HepG2 (cell line): ENCODE measurements at regions not wholly inside any gene's neighbourhood (a gene's known extent, or its start where the extent isn't known, plus 50 kb on each side); places are given as distances from the start of the nearest gene placed in this dataset.

ENCODE experiments used
- ATAC-seq: fragments of 200-7000 bp; cut with Tn5 transposase; 3 replicates; pipeline ENCODE4 v1.9.1; 2020; ENCODE audit warnings: mild to moderate bottlenecking, moderate library complexity
- BruUV-seq: library from RNA; stranded (reverse); fragments of 400-500 nt; replicated peaks from 2 replicates; lab custom pipeline; 2021; lab: Mats Ljungman, UMichigan
- CTCF ChIA-PET: fragments of 300-600 bp; formaldehyde crosslinking; extraction: SDS; loops from one replicate; lab custom pipeline; 2021; ENCODE audit warnings: low total read pairs, inconsistent platforms, low intra/inter-chr PET ratio; lab: Yijun Ruan, JAX
- POLR2A ChIA-PET: fragments of 350-600 bp; sonication (Branson Sonifier 250); formaldehyde crosslinking; loops from one replicate; lab custom pipeline; 2020; ENCODE audit warnings: antibody characterized with exemption, inconsistent platforms; lab: Yijun Ruan, JAX
- DNase-seq: peaks from one replicate; pipeline ENCODE4 v3.0.0-alpha.2; 2015; ENCODE audit warnings: low spot score
- FAIRE-seq: peaks from 3 replicates; lab custom pipeline; 2011; peaks lifted over from hg19 to GRCh38; lab: Jason Lieb, UNC
- H2AFZ ChIP-seq: one replicate; pipeline ENCODE4 v1.6.1; 2011; ENCODE audit warnings: low read length, inconsistent platforms
- H3K27ac ChIP-seq: fragments of 300-600 bp; 3 replicates; pipeline ENCODE4 v1.8.0; 2011; ENCODE audit warnings: mixed run types, mild to moderate bottlenecking, mixed read lengths, low read length, inconsistent platforms; ENCODE audit not compliant: insufficient read depth; ENCODE audit errors: extremely low read length
- H3K27me3 ChIP-seq, 2 experiments: fragments of 200-600 bp in 1 of 2; 2 replicates in 1 of 2; 3 replicates in 1 of 2; pipeline versions ENCODE4 v1.6.0 to v1.8.0; 2011; ENCODE audit warnings: low read length in 2 of 2, mild to moderate bottlenecking in 2 of 2, moderate library complexity in 2 of 2, inconsistent platforms in 1 of 2; ENCODE audit not compliant: insufficient read depth in 2 of 2, control insufficient read depth in 1 of 2
- H3K36me3 ChIP-seq, 2 experiments: fragments of 200-600 bp in 1 of 2; replicated peaks in 1 of 2; 2 replicates in 1 of 2; 3 replicates in 1 of 2; pipeline versions ENCODE4 v1.5.1 to v1.8.0; 2011; ENCODE audit warnings: low read length in 2 of 2, inconsistent platforms in 1 of 2; ENCODE audit not compliant: insufficient read depth in 2 of 2, control insufficient read depth in 1 of 2
- H3K4me1 ChIP-seq: 2 replicates; pipeline ENCODE4 v1.5.1; 2012; ENCODE audit warnings: low read length, inconsistent platforms; ENCODE audit not compliant: insufficient read depth
- H3K4me2 ChIP-seq: 2 replicates; pipeline ENCODE4 v1.6.0; 2011; ENCODE audit warnings: low read depth, low read length, inconsistent platforms
- H3K4me3 ChIP-seq, 3 experiments: fragments of 200-600 bp in 1 of 3; sonication (generic), shearing (Covaris generic) in 1 of 3; replicated peaks in 1 of 3; 2 replicates each; pipeline ENCODE4 v1.5.1; 2011 to 2016; ENCODE audit warnings: low read length in 3 of 3, inconsistent platforms in 2 of 3, low read depth in 2 of 3, mild to moderate bottlenecking in 2 of 3, control low read depth in 1 of 3, mixed read lengths in 1 of 3; ENCODE audit not compliant: insufficient read depth in 1 of 3
- H3K79me2 ChIP-seq: one replicate; pipeline ENCODE4 v1.6.1; 2011; ENCODE audit warnings: low read length, inconsistent platforms; ENCODE audit not compliant: insufficient read depth
- H3K9ac ChIP-seq: 2 replicates; pipeline ENCODE4 v1.6.0; 2011; ENCODE audit warnings: mild to moderate bottlenecking, low read depth, low read length, inconsistent platforms; ENCODE audit not compliant: insufficient read depth
- H3K9me3 ChIP-seq: 2 replicates; pipeline ENCODE4 v1.5.1; 2012; ENCODE audit warnings: mild to moderate bottlenecking, low read length
- H4K20me1 ChIP-seq: 2 replicates; pipeline ENCODE4 v1.6.0; 2011; ENCODE audit warnings: inconsistent platforms, mild to moderate bottlenecking, low read length, moderate library complexity; ENCODE audit not compliant: insufficient read depth
- AKAP8 ChIP-seq: sonication (generic); formaldehyde crosslinking; IDR thresholded peaks from 2 replicates; pipeline ENCODE4 v1.5.1; 2020; ENCODE audit warnings: mild to moderate bottlenecking, missing genetic modification reagents
- KDM5B ChIP-seq: sonication (generic); formaldehyde crosslinking; IDR thresholded peaks from 2 replicates; pipeline ENCODE4 v1.4.0; 2020; ENCODE audit warnings: missing genetic modification reagents, mild to moderate bottlenecking, borderline replicate concordance
- LCORL ChIP-seq, 2 experiments: fragments of 450-650 bp in 1 of 2; sonication (generic) in 1 of 2; formaldehyde crosslinking in 1 of 2; IDR thresholded peaks; 2 replicates each; pipeline versions ENCODE4 v1.5.0 to v1.6.1; 2017 to 2020; ENCODE audit warnings: antibody characterized with exemption in 1 of 2, missing genetic modification reagents in 1 of 2
- MTA1 ChIP-seq: sonication (generic); formaldehyde crosslinking; IDR thresholded peaks from 2 replicates; pipeline ENCODE4 v1.4.0; 2020; ENCODE audit warnings: missing genetic modification reagents, mild to moderate bottlenecking, borderline replicate concordance
- NFIC ChIP-seq: IDR thresholded peaks from 2 replicates; pipeline ENCODE4 v1.6.1; 2012; ENCODE audit warnings: mild to moderate bottlenecking, low read length, inconsistent platforms
- POLR2A ChIP-seq, 2 experiments: IDR thresholded peaks; 2 replicates each; pipeline ENCODE4 v1.6.1; 2011; ENCODE audit warnings: low read depth in 2 of 2, low read length in 2 of 2, mild to moderate bottlenecking in 1 of 2, moderate library complexity in 1 of 2; ENCODE audit not compliant: insufficient read depth in 1 of 2
- POLR2AphosphoS5 ChIP-seq: IDR thresholded peaks from 2 replicates; pipeline ENCODE4 v1.6.1; 2012; ENCODE audit warnings: low read depth, low read length
- RFX5 ChIP-seq: IDR thresholded peaks from 2 replicates; pipeline ENCODE4 v1.6.1; 2011; ENCODE audit warnings: low read depth, low read length, improper control_type of control experiment
- RXRB ChIP-seq: IDR thresholded peaks from 2 replicates; pipeline ENCODE4 v1.6.1; 2016; ENCODE audit warnings: borderline replicate concordance, missing genetic modification reagents, missing compliant biosample characterization
- SP1 ChIP-seq, 2 experiments: fragments of 450-650 bp in 1 of 2; sonication (generic) in 1 of 2; formaldehyde crosslinking in 1 of 2; IDR thresholded peaks; 2 replicates each; pipeline versions ENCODE4 v1.4.0 to v1.6.1; 2016 to 2020; ENCODE audit warnings: missing genetic modification reagents in 1 of 2
- TBX3 ChIP-seq: fragments of 450-650 bp; IDR thresholded peaks from 2 replicates; pipeline ENCODE4 v1.6.1; 2017; ENCODE audit warnings: antibody characterized with exemption, mild to moderate bottlenecking, inconsistent platforms, borderline replicate concordance
- ZBTB20 ChIP-seq: sonication (generic); formaldehyde crosslinking; IDR thresholded peaks from 2 replicates; pipeline ENCODE4 v1.8.1; 2023; ENCODE audit warnings: missing genetic modification reagents, low read depth, mild to moderate bottlenecking, borderline replicate concordance
- ZBTB37 ChIP-seq: sonication (generic); formaldehyde crosslinking; IDR thresholded peaks from 2 replicates; pipeline ENCODE4 v1.4.0; 2020; ENCODE audit warnings: mild to moderate bottlenecking, missing genetic modification reagents
- ZC3H4 ChIP-seq: sonication (generic); formaldehyde crosslinking; IDR thresholded peaks from 2 replicates; pipeline ENCODE4 v1.4.0; 2020; ENCODE audit warnings: missing genetic modification reagents, borderline replicate concordance
- ZFP41 ChIP-seq: sonication (generic); formaldehyde crosslinking; IDR thresholded peaks from 2 replicates; pipeline ENCODE4 v1.4.0; 2020; ENCODE audit warnings: mild to moderate bottlenecking, missing genetic modification reagents, borderline replicate concordance
- ZNF224 ChIP-seq: sonication (generic); formaldehyde crosslinking; IDR thresholded peaks from 2 replicates; pipeline ENCODE4 v1.5.0; 2020; ENCODE audit warnings: mild to moderate bottlenecking, missing genetic modification reagents
- ZNF432 ChIP-seq: sonication (generic); formaldehyde crosslinking; IDR thresholded peaks from 2 replicates; pipeline ENCODE4 v1.5.0; 2020; ENCODE audit warnings: missing genetic modification reagents, mild to moderate bottlenecking, borderline replicate concordance
- ZNF660 ChIP-seq: sonication (generic); formaldehyde crosslinking; IDR thresholded peaks from 2 replicates; pipeline ENCODE4 v1.5.1; 2020; ENCODE audit warnings: mild to moderate bottlenecking, low read depth, missing genetic modification reagents, borderline replicate concordance
- ZNF747 ChIP-seq: sonication (generic); formaldehyde crosslinking; IDR thresholded peaks from 2 replicates; pipeline ENCODE4 v1.8.1; 2023; ENCODE audit warnings: missing genetic modification reagents, mild to moderate bottlenecking, borderline replicate concordance
- in situ Hi-C: cut with HindIII; loops from 2 replicates; pipeline ENCODE4 v1.10.0; 2017; ENCODE audit warnings: low pct_unique_long_range_greater_than_20kb; ENCODE audit not compliant: extremely low pct_ligation_motif_present
- intact Hi-C: fragments of 100-400 bp; cut with micrococcal nuclease; formaldehyde crosslinking; loops from one replicate; pipeline ENCODE4 v1.10.0; 2022; ENCODE audit not compliant: unreplicated experiment
- TF ChIP-seq, protein P1 (sequence below): sonication (generic); formaldehyde crosslinking; IDR thresholded peaks from 2 replicates; pipeline ENCODE4 v1.4.0; 2020; ENCODE audit warnings: missing genetic modification reagents

GRCh38 chrX:124488412-124489161 is 142.2 kb downstream of the SH2D1A start (continued):
- no peak for TF ChIP-seq ZC3H4 (CRISPR knock-in tag)
- TF ChIP-seq ZBTB37 = no peak
- no peak for TF ChIP-seq RFX5
- TF ChIP-seq ZNF224 (CRISPR knock-in tag) = no peak
- no peak for TF ChIP-seq ZBTB20 (CRISPR knock-in tag)
- no peak for TF ChIP-seq SP1 (IDR thresholded peaks at IDR 0.05)
- TF ChIP-seq SP1 (CRISPR knock-in tag; IDR thresholded peaks at IDR 0.05) = no peak
- TF ChIP-seq ZNF660 (CRISPR knock-in tag) = no peak
- TF ChIP-seq POLR2AphosphoS5 = no peak
- TF ChIP-seq, all 625 proteins: peak for 0

DNA sequence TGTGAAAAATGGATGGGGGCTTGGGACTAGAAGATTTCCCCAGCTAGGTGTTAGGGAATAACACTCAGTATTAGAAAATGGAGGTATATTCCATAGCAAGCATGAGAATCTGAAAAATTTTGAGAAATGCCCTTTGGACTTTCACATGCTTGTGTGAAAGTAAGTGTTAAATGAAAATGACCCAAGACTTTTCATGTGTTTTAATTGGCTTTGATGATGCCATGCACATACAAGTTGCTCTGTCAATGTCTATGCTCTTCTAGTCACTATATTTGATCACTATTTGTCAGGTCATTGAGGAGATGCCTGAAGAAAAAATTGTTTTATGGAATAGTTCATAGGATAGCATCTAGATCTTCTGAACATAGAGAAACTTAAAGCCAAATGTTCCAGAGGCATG is 147.6 kb downstream of the SH2D1A start:
- BruUV-seq = no TSS peak
- no peak for TF ChIP-seq RXRB (CRISPR knock-in tag)
- TF ChIP-seq POLR2A (IDR thresholded peaks at IDR 0.05; ENCODE audit: insufficient read depth in 1 of 2, low read depth in 2 of 2, low read length in 2 of 2) = no peak
- TF ChIP-seq POLR2AphosphoS5 = no peak
- TF ChIP-seq AKAP8 (CRISPR knock-in tag) = no peak
- TF ChIP-seq, protein P1, sequence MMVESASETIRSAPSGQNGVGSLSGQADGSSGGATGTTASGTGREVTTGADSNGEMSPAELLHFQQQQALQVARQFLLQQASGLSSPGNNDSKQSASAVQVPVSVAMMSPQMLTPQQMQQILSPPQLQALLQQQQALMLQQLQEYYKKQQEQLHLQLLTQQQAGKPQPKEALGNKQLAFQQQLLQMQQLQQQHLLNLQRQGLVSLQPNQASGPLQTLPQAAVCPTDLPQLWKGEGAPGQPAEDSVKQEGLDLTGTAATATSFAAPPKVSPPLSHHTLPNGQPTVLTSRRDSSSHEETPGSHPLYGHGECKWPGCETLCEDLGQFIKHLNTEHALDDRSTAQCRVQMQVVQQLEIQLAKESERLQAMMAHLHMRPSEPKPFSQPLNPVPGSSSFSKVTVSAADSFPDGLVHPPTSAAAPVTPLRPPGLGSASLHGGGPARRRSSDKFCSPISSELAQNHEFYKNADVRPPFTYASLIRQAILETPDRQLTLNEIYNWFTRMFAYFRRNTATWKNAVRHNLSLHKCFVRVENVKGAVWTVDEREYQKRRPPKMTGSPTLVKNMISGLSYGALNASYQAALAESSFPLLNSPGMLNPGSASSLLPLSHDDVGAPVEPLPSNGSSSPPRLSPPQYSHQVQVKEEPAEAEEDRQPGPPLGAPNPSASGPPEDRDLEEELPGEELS = no peak
- TF ChIP-seq KDM5B = no peak
- no peak for TF ChIP-seq ZFP41
- TF ChIP-seq LCORL (IDR thresholded peaks at IDR 0.05) = no peak
- no peak for TF ChIP-seq LCORL (CRISPR knock-in tag; IDR thresholded peaks at IDR 0.05)
- TF ChIP-seq ZNF747 (CRISPR knock-in tag) = no peak
- TF ChIP-seq NFIC = no peak
- TF ChIP-seq ZNF432 (CRISPR knock-in tag) = no peak
- no peak for TF ChIP-seq MTA1 (CRISPR knock-in tag)
- TF ChIP-seq TBX3 = no peak

More for the DNA sequence above, 147.6 kb downstream of the SH2D1A start:
- ChIA-PET CTCF (no interaction called here), POLR2A (no interaction called here)
- H3K36me3 ChIP-seq = no peaks in the 10 kb centered on the region
- ATAC-seq (no peak), DNase-seq (no peak), FAIRE-seq (no peak)
- H3K4me2 ChIP-seq = no peak overlapping the region
- no peaks in the 10 kb centered on the region for H3K27me3 ChIP-seq
- no peak overlapping the region for H3K4me3 ChIP-seq
- H3K4me1 ChIP-seq = no peaks in the 10 kb centered on the region
- H4K20me1 ChIP-seq = no peaks in the 10 kb centered on the region
- H3K9ac ChIP-seq = no peak overlapping the region
- in situ Hi-C loops (no loop called here), intact Hi-C loops (no loop called here)
- H3K79me2 ChIP-seq = no peaks in the 10 kb centered on the region
- no peak overlapping the region for H2AFZ ChIP-seq
- H3K27ac ChIP-seq = no peak overlapping the region
- H3K9me3 ChIP-seq = no peaks in the 10 kb centered on the region
